Fibroblast of skin of scalp (primary cell): ENCODE measurements at regions not wholly inside any gene's neighbourhood (a gene's known extent, or its start where the extent isn't known, plus 50 kb on each side); places are given as distances from the start of the nearest gene placed in this dataset.

Experiments
- DNase-seq: peaks from one replicate; pipeline ENCODE4 v3.0.0-alpha.2; 2013

DNA sequence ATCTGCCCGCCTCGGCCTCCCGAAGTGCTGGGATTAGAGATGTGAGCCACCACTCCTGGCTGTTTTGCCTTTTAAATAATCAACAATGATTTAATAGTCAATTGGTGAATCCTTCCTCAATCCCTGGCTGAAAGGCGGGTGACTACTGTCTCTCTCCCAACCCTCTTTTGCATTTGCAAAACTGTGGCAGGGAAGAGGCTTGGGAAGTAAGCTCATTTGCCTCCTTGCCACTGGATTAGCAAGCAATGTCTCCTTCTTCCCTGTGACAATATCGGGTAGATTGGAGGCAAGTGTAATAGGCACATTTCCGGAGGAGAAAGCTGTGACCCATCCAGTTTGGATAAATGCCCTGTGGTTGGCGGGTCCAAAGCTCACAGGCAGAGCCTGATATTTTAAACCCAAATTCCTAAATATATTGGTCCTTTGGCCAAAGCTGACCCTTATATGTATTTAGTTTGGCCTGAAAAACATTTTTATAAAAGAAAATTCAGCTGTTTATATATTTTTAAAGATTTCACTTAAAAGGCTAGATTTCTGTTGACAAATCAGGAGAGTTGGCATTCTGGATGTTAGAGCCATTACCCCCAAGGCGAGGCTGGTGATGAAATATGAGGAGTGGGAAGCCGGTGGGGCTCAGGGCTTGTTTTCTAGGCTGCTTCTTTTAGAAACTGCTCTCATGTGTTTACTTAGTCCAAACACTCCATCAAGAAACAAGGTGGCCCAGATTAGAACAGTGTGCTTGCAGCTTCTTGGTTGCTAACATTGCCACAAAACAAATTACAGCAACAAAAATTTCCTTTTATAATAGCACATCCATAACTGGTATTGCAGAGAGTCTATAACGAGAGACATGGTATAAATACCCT, 646.9 kb upstream of the TMEM132C start:
- DNase-seq, result no peak

- no peak for DNase-seq
These were observed 646.1 kb upstream of the TMEM132C start for GRCh38 chr12:127620735-127621355.

GRCh38 chr12:127621366-127621765, 645.6 kb upstream of the TMEM132C start:
- no peak for DNase-seq

- no peak for DNase-seq
These were observed 643.6 kb upstream of the TMEM132C start for GRCh38 chr12:127623362-127623761.

GRCh38 chr12:127625176-127625771, 641.7 kb upstream of the TMEM132C start:
- DNase-seq, result no peak

DNA sequence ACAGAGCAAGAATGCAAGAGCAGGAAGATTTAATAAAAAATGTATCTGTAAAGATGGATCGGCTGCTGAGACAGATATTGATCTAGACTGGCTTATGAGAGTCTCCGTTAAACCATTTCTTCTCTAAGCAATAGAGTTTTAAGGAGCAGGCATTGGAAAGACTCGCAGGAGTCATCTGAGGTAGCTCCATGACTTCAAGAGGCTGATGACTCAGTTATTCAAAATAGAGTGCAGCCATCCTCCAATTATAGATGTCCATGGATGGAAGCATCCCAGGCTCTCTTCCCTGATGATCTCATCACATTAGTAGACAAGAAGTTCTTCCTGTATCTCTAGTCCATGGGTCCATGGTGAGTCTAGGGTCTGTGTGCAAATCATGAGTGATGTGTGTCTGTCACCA, 638.3 kb upstream of the TMEM132C start:
- DNase-seq, result peak; percentile 77

GRCh38 chr12:127629066-127629820, 637.7 kb upstream of the TMEM132C start:
- peak; percentile 25 for DNase-seq

DNA sequence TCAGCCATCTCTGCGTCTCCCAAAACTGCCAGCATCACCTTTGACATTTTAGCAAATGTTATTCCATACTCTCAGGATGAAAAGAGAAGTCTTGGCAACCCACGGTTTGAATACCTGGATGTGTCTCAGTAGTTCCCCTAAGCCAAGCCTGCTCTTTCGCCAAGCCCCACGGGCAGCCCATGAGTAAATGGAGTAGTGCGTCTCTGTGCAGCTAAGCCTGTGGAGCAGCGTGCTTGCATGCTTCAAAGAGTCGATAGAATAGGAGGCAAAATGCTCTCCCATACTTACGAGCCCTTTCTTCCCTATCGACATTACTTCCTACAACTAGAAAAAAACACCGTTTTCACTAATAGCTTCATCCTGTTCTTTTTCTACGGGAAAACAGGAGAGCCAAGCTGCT, 634.5 kb upstream of the TMEM132C start:
- DNase-seq, result no peak

DNA sequence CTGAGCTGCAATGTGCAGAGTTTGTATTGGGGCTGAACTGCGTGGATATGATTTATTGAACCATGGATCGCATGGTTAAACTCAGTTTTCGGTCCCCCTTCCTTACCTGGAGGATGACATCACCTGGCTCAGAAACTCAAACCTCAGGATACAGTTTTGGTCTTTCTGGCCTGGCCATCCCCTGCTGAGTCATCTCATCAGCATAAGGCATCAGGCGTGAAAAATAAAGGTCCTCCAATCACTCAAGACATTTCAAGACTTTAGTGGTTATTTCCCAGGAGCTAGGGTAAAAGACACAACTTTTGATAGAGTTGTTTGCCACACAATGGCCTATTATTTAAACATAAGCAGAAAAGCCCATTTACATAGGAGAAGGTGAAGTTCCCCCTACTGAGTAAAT, 631.1 kb upstream of the TMEM132C start:
- DNase-seq, result no peak

DNA sequence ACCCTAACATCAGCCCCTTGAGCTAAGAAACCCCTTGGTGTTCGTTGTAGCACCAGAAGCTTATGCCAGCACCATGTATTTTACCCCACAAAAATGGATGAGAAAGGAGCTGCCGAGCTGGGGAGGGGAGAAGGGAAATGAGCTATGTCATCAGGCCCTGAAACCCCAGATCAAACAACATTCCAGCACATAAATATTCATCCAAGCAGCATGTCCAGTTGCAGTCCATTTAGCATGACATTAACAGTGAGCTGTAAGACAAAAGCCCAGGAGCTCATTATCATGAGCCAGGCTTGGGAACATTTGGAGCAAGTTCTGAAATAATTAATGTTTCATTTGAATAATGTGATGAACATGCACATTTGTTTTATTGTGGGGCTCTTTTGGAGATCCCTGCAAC, 630.1 kb upstream of the TMEM132C start:
- peak; percentile 17 for DNase-seq

GRCh38 chr12:127640181-127640886, 626.6 kb upstream of the TMEM132C start:
- peak; percentile 94 for DNase-seq

- DNase-seq, result no peak
These were observed 624.8 kb upstream of the TMEM132C start for GRCh38 chr12:127642208-127642607.

DNA sequence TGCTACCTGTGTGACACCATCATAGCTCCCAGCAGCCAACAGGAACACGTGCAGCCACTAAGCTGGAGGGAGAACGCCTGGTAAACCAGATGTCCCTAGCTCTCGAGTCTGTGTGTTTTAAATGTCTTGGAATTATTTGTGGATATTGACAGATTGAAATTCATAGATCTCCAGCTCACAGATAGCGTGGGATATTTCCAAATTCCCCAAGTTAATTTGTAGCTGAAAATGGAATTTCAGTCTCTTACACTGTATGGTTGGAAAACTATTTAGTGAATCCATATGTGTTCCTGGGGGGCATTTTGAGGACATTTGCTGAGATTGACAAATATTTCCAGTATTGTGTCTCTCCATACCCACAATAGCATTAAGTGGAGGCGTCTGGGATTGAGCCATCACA, 618.6 kb upstream of the TMEM132C start:
- DNase-seq, result peak; percentile 71

DNA sequence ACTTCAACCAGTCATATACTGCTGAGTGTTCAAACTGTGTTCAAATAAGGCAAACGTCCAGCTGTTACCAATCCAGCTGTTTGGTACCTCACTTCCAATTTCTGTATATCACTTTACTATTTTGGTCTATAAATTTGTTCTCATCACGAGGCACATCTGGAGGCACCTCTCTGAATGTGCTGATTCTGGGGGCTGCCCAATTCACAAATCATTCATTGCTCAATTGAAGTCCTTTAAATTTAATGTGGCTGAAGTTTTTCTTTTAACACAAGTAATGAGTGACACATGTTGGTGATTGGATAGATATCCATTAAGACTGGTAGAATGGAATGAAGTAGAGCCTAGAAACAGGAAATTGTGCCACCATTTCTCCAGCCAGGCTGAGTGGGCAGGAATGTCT, 617.0 kb upstream of the TMEM132C start:
- no peak for DNase-seq

- peak; percentile 95 for DNase-seq
These were observed 616.3 kb upstream of the TMEM132C start for GRCh38 chr12:127650626-127651025.

- no peak for DNase-seq
These were observed 614.7 kb upstream of the TMEM132C start for GRCh38 chr12:127652281-127652680.

- no peak for DNase-seq
These were observed 612.5 kb upstream of the TMEM132C start for GRCh38 chr12:127654383-127654985.

DNA sequence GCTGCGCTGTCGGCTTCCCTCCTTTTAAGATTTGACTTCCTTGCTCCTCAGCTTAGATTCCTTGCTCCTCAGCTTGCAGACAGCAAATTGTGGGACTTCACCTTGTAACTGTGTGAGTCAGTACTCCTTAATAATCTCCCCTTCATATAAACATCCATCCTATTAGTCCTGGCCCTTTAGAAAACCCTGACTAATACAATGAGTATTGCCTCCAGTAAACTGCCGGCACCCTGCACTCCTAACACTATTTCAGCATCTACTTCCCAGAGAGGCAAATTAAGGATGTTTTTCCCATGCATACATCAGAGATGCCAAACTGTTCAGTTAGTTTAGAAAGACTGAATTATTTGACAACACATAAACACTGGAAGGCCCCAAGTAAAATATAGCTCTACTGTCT, 611.3 kb upstream of the TMEM132C start:
- DNase-seq, result peak; percentile 73

GRCh38 chr12:127656266-127656665, 610.7 kb upstream of the TMEM132C start:
- no peak for DNase-seq

DNA sequence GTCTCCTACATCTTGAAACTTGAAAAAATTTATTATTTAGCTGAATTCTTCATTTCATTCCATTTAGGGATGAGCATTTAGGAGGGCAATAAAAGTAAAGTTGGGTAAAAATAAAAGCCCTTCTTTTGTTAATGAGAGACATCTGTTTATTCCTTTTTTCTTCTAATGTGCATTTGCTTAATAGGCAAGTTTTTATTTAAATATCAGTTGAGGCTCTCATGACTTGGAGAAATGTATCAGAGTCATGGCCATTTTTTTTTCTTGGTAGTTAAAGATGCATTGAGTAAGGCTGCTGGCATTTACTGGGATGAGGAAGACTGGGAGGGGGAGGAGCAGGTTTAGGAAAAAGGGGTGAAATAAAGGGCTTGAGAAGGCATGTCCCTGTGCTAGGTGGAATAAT, 609.9 kb upstream of the TMEM132C start:
- DNase-seq, result no peak

- DNase-seq, result no peak
These were observed 606.0 kb upstream of the TMEM132C start for GRCh38 chr12:127660961-127661360.

GRCh38 chr12:127663716-127664115, 603.3 kb upstream of the TMEM132C start:
- no peak for DNase-seq
